A673 (cell line): ENCODE measurements at regions not wholly inside any gene's neighbourhood (a gene's known extent, or its start where the extent isn't known, plus 50 kb on each side); places are given as distances from the start of the nearest gene placed in this dataset.

Experiments
- BruUV-seq: library from RNA; stranded (reverse); fragments of 400-500 nt; replicated peaks from 2 replicates; lab custom pipeline; 2021; lab: Mats Ljungman, UMichigan
- CTCF ChIA-PET: fragments of 300-600 bp; sonication (Branson Sonifier 250); formaldehyde crosslinking; loops from one replicate; lab custom pipeline; 2022; ENCODE audit warnings: antibody characterized with exemption; lab: Charles Lee
- POLR2A ChIA-PET: fragments of 300-600 bp; sonication (Branson Sonifier 250); formaldehyde crosslinking; loops from one replicate; lab custom pipeline; 2022; ENCODE audit warnings: antibody characterized with exemption; ENCODE audit not compliant: low non-redundant PET; lab: Charles Lee
- DNase-seq: peaks from one replicate; pipeline ENCODE4 v3.0.0-alpha.2; 2015; ENCODE audit warnings: low spot score
- H3K27ac ChIP-seq: fragments of 200-600 bp; sonication (generic); 2 replicates; pipeline ENCODE4 v1.5.1; 2016; ENCODE audit warnings: mixed run types, low read depth, mild to moderate bottlenecking, mixed read lengths, antibody characterized with exemption, low read length; ENCODE audit not compliant: poor library complexity, severe bottlenecking
- H3K27me3 ChIP-seq: fragments of 200-600 bp; sonication (generic); replicated peaks from 2 replicates; pipeline ENCODE4 v1.6.1; 2017; ENCODE audit warnings: mixed run types, low read depth, mild to moderate bottlenecking, mixed read lengths, antibody characterized with exemption, low read length; ENCODE audit not compliant: insufficient read depth, poor library complexity
- H3K36me3 ChIP-seq: fragments of 200-600 bp; sonication (generic); 2 replicates; pipeline ENCODE4 v1.6.1; 2016; ENCODE audit warnings: mixed run types, mild to moderate bottlenecking, mixed read lengths, antibody characterized with exemption, low read length; ENCODE audit not compliant: insufficient read depth, poor library complexity, severe bottlenecking
- H3K4me1 ChIP-seq: fragments of 200-600 bp; sonication (generic); 2 replicates; pipeline ENCODE4 v1.6.1; 2017; ENCODE audit warnings: mixed run types, mild to moderate bottlenecking, mixed read lengths, antibody characterized with exemption, low read length; ENCODE audit not compliant: insufficient read depth, poor library complexity, severe bottlenecking
- H3K4me3 ChIP-seq: fragments of 200-600 bp; sonication (generic); 2 replicates; pipeline ENCODE4 v1.5.1; 2016; ENCODE audit warnings: low read depth, mixed run types, mild to moderate bottlenecking, mixed read lengths, low read length; ENCODE audit not compliant: poor library complexity, severe bottlenecking
- H3K9me3 ChIP-seq: fragments of 200-600 bp; sonication (generic); 2 replicates; pipeline ENCODE4 v1.6.1; 2016; ENCODE audit warnings: mixed run types, low read depth, mild to moderate bottlenecking, mixed read lengths, antibody characterized with exemption, low read length; ENCODE audit not compliant: poor library complexity, severe bottlenecking
- EZH2 ChIP-seq: fragments of 200-600 bp; sonication (generic); IDR thresholded peaks from 2 replicates; pipeline ENCODE4 v1.6.1; 2017; ENCODE audit warnings: borderline replicate concordance, low read depth, mild to moderate bottlenecking, mixed read lengths, antibody characterized with exemption, low read length; ENCODE audit not compliant: poor library complexity, severe bottlenecking
- intact Hi-C: fragments of 100-400 bp; cut with micrococcal nuclease; formaldehyde crosslinking; loops from one replicate; pipeline ENCODE4 v1.10.0; 2022; ENCODE audit not compliant: unreplicated experiment
- TF ChIP-seq, protein P1 (sequence below): fragments of 300-800, 200-600 bp; sonication (generic); conservative IDR thresholded peaks from 2 replicates; pipeline ENCODE4 v1.5.1; 2017; ENCODE audit warnings: low read depth, mild to moderate bottlenecking, antibody characterized with exemption, low read length, moderate library complexity, mixed read lengths

DNA sequence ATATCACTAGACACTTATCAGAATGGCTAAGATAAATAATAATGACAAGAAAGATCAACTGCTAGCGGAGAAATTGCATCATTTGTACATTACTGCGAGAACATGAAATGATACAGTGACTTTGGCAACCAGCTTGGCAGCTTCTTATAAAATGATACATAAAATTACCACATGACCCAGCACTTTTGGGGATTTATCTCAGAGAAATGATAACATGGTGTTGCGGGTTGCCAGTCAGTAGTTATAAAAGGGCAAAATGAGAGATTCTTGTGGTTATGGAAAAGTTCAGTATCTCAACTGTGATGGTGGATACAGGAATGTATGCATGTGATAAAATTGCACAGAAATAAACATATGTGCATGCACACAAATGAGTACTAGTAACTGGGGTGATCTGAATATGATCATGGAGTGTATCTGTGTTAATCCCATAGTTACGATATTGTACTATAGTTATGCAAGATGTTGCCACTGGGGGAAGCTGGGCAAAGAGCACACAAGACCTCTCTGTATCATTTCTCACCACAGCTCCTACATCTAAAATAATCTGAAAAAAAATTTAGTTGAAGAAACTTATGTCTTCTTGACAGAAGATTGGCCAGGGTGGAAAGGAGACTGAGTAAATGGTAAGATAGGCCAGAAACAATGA, 128.9 kb downstream of the NXNL2 start:
- intact Hi-C loops = loop anchor here (10.0 kb wide), 1 partner anchor 171 kb away; no protein-coding TSS in a partner anchor
- DNase-seq = no peak
- H3K9me3 ChIP-seq = no peaks in the 10 kb centered on the region
- no peak overlapping the region for H3K4me3 ChIP-seq
- no peaks in the 10 kb centered on the region for H3K36me3 ChIP-seq
- no TSS peak for BruUV-seq
- H3K27me3 ChIP-seq = no peaks in the 10 kb centered on the region
- no peak for TF ChIP-seq EZH2
- TF ChIP-seq, protein P1, sequence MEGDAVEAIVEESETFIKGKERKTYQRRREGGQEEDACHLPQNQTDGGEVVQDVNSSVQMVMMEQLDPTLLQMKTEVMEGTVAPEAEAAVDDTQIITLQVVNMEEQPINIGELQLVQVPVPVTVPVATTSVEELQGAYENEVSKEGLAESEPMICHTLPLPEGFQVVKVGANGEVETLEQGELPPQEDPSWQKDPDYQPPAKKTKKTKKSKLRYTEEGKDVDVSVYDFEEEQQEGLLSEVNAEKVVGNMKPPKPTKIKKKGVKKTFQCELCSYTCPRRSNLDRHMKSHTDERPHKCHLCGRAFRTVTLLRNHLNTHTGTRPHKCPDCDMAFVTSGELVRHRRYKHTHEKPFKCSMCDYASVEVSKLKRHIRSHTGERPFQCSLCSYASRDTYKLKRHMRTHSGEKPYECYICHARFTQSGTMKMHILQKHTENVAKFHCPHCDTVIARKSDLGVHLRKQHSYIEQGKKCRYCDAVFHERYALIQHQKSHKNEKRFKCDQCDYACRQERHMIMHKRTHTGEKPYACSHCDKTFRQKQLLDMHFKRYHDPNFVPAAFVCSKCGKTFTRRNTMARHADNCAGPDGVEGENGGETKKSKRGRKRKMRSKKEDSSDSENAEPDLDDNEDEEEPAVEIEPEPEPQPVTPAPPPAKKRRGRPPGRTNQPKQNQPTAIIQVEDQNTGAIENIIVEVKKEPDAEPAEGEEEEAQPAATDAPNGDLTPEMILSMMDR = no peak
- ChIA-PET POLR2A (no interaction called here), CTCF (no interaction called here)
- H3K4me1 ChIP-seq = no peaks in the 10 kb centered on the region
- no peak overlapping the region for H3K27ac ChIP-seq

DNA sequence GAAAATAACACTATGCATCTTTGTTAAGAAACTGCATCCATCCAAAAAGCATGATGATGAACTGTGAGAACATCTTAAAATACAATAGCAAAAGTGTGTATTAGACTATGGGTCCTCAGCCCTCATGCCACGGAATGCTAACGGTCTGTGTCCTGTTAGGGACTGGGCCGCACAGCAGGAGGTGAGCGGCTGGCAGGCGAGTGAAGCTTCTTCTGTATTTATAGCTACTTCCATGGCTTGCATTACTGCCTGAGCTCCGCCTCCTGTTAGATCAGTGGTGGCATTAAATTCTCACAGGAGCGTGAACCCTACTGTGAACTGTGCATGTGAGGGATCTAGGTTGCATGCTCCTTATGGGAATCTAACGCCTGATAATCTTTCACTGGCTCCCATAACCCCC, 129.8 kb downstream of the NXNL2 start:
- ChIA-PET POLR2A (no interaction called here), CTCF (interaction anchor here (0.6 kb wide), 1 partner anchor 14 kb away, joined by 3 read pairs; no protein-coding TSS in a partner anchor)
- Histone ChIP-seq H3K27ac (no peak overlapping the region), H3K4me3 (no peak overlapping the region), H3K27me3 (no peaks in the 10 kb centered on the region), H3K9me3 (no peaks in the 10 kb centered on the region), H3K4me1 (no peaks in the 10 kb centered on the region), H3K36me3 (no peaks in the 10 kb centered on the region)
- TF ChIP-seq EZH2 = no peak
- TF ChIP-seq, protein P1 = no peak
- intact Hi-C loops = loop anchor here (10.0 kb wide), 1 partner anchor 170 kb away; no protein-coding TSS in a partner anchor
- BruUV-seq = no TSS peak
- no peak for DNase-seq

DNA sequence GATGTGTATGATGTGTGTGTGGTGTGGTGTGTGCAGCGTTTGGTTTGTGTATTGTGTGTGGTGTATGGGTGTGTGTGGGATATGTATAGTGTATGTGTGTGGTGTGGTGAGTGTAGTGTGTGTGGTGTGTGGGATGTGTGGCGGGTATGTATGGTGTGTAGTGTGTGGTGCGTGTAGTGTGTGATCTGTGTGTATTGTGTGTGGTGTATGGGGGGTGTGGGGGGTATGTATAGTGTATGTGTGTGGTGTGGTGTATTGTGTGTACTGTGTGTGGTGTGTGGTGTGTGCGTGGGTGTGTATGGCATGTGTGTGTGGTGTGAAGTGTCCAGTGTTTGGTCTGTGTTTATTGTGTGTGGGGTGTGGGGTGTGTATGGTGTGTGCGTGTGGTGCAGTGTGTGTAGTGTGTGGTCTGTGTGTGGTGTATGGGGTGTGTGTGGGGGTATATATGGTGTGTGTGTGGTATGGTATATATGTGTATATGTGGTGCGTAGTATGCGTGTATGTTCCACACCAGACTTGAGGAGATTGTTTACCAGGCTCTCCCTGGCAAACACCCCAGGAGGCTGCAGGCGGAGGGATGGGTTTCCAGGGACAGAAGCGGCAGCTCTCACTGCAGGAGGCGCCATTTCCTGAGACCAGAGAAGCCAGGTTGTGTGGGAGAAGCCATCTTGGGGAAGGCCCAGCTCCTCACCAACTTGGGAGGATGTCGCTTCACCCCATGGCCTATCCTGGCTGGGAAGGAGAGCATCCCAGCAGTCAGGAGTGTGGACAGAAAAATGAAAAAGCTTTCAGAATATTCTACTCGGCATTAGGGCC, 138.1 kb downstream of the NXNL2 start:
- H3K9me3 ChIP-seq = no peaks in the 10 kb centered on the region
- peaks cover 14% of the 10 kb centered on the region for H3K4me1 ChIP-seq
- CTCF ChIA-PET = interaction anchor here (0.6 kb wide), 1 partner anchor 180 kb away, joined by 3 read pairs; no protein-coding TSS in a partner anchor
- intact Hi-C loops = no loop called here
- POLR2A ChIA-PET = no interaction called here
- H3K27me3 ChIP-seq = no peaks in the 10 kb centered on the region
- peak; percentile 71 for DNase-seq
- no peak overlapping the region for H3K4me3 ChIP-seq
- no peak overlapping the region for H3K27ac ChIP-seq
- H3K36me3 ChIP-seq = no peaks in the 10 kb centered on the region
- no TSS peak for BruUV-seq
- TF ChIP-seq, protein P1 = peak; percentile 41
- TF ChIP-seq EZH2 = no peak
